ENCODE measurements at regions not wholly inside any gene's neighbourhood (a gene's known extent, or its start where the extent isn't known, plus 50 kb on each side); places are given as distances from the start of the nearest gene placed in this dataset.
A peak's percentile ranks its signal among the peaks of the same experiment; 100 is the strongest.

DNA sequence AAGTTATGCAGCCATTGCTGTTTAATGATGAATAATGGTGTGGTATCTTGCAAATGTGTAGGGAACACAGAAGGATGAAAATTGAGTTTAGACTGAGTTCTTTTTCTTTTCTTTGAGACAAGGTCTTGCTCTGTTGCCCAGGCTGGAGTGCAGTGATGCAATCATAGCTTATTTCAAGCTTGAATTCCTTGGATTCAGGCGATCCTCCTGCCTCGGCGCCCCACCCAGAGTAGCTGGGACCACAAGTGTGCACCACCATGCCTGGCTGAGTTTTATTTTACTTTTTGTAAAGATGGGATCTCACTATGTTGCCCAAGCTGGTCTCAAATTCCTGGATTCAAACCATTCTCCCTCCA lies 74.6 kb upstream of the TBC1D3K start:
- dilution Hi-C loops (cut with MboI; ENCODE audit: extremely low pct_ligation_motif_present, low sequenced_read_pairs) (no loop called here), intact Hi-C loops (cut with micrococcal nuclease) (loop anchor here (10.0 kb wide), 1 partner anchor 195 kb away; no protein-coding TSS in a partner anchor)
- no peak for TF ChIP-seq POLR2A (IDR thresholded peaks at IDR 0.05; ENCODE audit: low read depth, low read length)
- no peak for TF ChIP-seq POLR2AphosphoS5 (IDR thresholded peaks at IDR 0.05; ENCODE audit: insufficient read depth, low read depth, low read length)
- TF ChIP-seq, protein P1, sequence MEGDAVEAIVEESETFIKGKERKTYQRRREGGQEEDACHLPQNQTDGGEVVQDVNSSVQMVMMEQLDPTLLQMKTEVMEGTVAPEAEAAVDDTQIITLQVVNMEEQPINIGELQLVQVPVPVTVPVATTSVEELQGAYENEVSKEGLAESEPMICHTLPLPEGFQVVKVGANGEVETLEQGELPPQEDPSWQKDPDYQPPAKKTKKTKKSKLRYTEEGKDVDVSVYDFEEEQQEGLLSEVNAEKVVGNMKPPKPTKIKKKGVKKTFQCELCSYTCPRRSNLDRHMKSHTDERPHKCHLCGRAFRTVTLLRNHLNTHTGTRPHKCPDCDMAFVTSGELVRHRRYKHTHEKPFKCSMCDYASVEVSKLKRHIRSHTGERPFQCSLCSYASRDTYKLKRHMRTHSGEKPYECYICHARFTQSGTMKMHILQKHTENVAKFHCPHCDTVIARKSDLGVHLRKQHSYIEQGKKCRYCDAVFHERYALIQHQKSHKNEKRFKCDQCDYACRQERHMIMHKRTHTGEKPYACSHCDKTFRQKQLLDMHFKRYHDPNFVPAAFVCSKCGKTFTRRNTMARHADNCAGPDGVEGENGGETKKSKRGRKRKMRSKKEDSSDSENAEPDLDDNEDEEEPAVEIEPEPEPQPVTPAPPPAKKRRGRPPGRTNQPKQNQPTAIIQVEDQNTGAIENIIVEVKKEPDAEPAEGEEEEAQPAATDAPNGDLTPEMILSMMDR (IDR thresholded peaks at IDR 0.05; ENCODE audit: extremely low read depth in 1 of 2, insufficient read depth in 1 of 2, low read depth in 1 of 2, low read length in 2 of 2): no peak
- no peak for TF ChIP-seq FOS (IDR thresholded peaks at IDR 0.05; ENCODE audit: borderline replicate concordance, insufficient read depth, low read length)
- ChIA-PET CTCF (no interaction called here), POLR2A (no interaction called here)
- Histone ChIP-seq H3K4me3 (replicated peaks in 1 of 3; ENCODE audit: insufficient read depth in 1 of 3, low read depth in 1 of 3, low read length in 3 of 3) (no peak overlapping the region), H3K36me3 (ENCODE audit: control insufficient read depth in 2 of 2, extremely low read depth in 1 of 2, insufficient read depth in 2 of 2, low read length in 2 of 2) (no peaks in the 10 kb centered on the region), H3K9ac (replicated peaks; ENCODE audit: extremely low read depth, insufficient read depth, low read length) (no peak overlapping the region), H2AFZ (ENCODE audit: low read depth, low read length) (no peak overlapping the region), H3K9me1 (replicated peaks; ENCODE audit: control insufficient read depth, extremely low read depth, insufficient read depth, low read length) (no peaks in the 10 kb centered on the region), H4K20me1 (replicated peaks; ENCODE audit: control insufficient read depth, extremely low read depth, insufficient read depth, low read length) (no peaks in the 10 kb centered on the region), H3K27ac (ENCODE audit: insufficient read depth, low read depth, low read length) (no peak overlapping the region), H3K79me2 (ENCODE audit: control insufficient read depth, insufficient read depth, low read length) (no peaks in the 10 kb centered on the region), H3K4me1 (ENCODE audit: control insufficient read depth, extremely low read depth, insufficient read depth, low read length) (no peaks in the 10 kb centered on the region), H3K27me3 (ENCODE audit: control insufficient read depth in 2 of 2, insufficient read depth in 2 of 2, low read length in 2 of 2) (peaks cover 8 to 16% of the 10 kb centered on the region in 2 experiments), H3K4me2 (ENCODE audit: insufficient read depth, low read length) (no peak overlapping the region), H3K9me3 (replicated peaks; ENCODE audit: control insufficient read depth, insufficient read depth, low read length) (no peaks in the 10 kb centered on the region)
- no peak for DNase-seq (ENCODE audit: low read depth, low spot score)
- no peak for FAIRE-seq
- BruUV-seq (replicated peaks): no TSS peak

DNA sequence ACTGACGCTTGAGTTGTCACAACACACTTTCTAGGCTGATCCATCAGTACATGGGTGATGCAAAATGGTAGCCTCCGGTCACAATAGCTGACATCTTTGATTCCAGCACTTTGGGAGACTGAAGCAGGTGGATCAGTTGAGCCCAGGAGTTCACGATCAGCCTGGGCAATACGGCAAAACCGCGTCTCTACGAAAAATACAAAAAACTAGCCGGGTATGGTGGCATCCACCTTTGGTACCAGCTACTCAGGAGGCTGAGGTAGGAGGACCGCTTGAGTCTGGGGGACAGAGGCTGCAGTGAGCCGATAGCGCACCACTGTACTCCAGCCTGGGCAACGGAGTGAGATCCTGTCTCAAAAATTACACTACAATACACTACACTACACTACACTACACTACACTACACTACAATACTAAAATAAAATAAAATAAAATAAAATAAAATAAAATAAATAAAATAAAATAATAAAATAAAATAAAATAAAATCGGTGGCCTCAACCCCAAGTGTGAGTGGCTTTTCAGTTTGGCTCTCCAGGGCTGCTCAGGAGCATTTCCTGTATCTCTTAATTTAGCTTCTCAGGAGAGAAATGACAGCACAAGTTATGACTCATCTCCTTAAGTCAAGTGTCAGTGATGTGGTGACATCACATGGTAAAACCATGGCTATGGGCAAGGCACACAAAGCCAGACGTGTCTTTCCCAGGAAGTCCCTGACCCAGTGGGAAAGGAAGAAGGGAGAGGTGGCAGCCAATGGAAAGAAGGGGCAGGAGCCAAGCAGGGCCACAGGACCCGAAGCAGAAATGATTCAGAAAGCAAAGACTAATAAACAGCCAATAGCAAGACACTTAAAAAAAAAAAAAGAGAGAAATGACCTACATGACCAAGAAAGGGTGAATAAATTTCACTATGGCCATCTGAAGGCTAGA lies 75.3 kb upstream of the TBC1D3K start:
- dilution Hi-C loops (cut with MboI; ENCODE audit: extremely low pct_ligation_motif_present, low sequenced_read_pairs) (no loop called here), intact Hi-C loops (cut with micrococcal nuclease) (loop anchor here (10.0 kb wide), 1 partner anchor 194 kb away; no protein-coding TSS in a partner anchor)
- no peaks in the 10 kb centered on the region for H3K9me1 ChIP-seq (replicated peaks; ENCODE audit: control insufficient read depth, extremely low read depth, insufficient read depth, low read length)
- no peak overlapping the region for H3K4me3 ChIP-seq (replicated peaks in 1 of 3; ENCODE audit: insufficient read depth in 1 of 3, low read depth in 1 of 3, low read length in 3 of 3)
- H2AFZ ChIP-seq (ENCODE audit: low read depth, low read length): no peak overlapping the region
- no peak overlapping the region for H3K27ac ChIP-seq (ENCODE audit: insufficient read depth, low read depth, low read length)
- TF ChIP-seq JUN (IDR thresholded peaks at IDR 0.05; ENCODE audit: borderline replicate concordance, insufficient read depth, insufficient read length, low read depth) (peak; percentile 68), POLR2AphosphoS5 (IDR thresholded peaks at IDR 0.05; ENCODE audit: insufficient read depth, low read depth, low read length) (no peak)
- H3K27me3 ChIP-seq (ENCODE audit: control insufficient read depth in 2 of 2, insufficient read depth in 2 of 2, low read length in 2 of 2): peaks cover 4 to 10% of the 10 kb centered on the region in 2 experiments
- H3K9ac ChIP-seq (replicated peaks; ENCODE audit: extremely low read depth, insufficient read depth, low read length): no peak overlapping the region
- no peaks in the 10 kb centered on the region for H3K79me2 ChIP-seq (ENCODE audit: control insufficient read depth, insufficient read depth, low read length)
- CTCF ChIA-PET: interaction anchor here (0.6 to 2.2 kb wide), 3 partner anchors 9 to 1430 kb away, joined by 3 to 5 read pairs (median 3); no protein-coding TSS in a partner anchor
- H3K36me3 ChIP-seq (ENCODE audit: control insufficient read depth in 2 of 2, extremely low read depth in 1 of 2, insufficient read depth in 2 of 2, low read length in 2 of 2): no peaks in the 10 kb centered on the region
- no peaks in the 10 kb centered on the region for H4K20me1 ChIP-seq (replicated peaks; ENCODE audit: control insufficient read depth, extremely low read depth, insufficient read depth, low read length)
- POLR2A ChIA-PET: no interaction called here
- no TSS peak for BruUV-seq (replicated peaks)
- no peak for FAIRE-seq
- DNase-seq (ENCODE audit: low read depth, low spot score): peak; percentile 34
- H3K9me3 ChIP-seq (replicated peaks; ENCODE audit: control insufficient read depth, insufficient read depth, low read length): no peaks in the 10 kb centered on the region
- no peak overlapping the region for H3K4me2 ChIP-seq (ENCODE audit: insufficient read depth, low read length)
- H3K4me1 ChIP-seq (ENCODE audit: control insufficient read depth, extremely low read depth, insufficient read depth, low read length): peaks cover 4% of the 10 kb centered on the region

Data from endothelial cell of umbilical vein (primary cell).